Testis (tissue), 2 donors: ENCODE measurements at regions not wholly inside any gene's neighbourhood (a gene's known extent, or its start where the extent isn't known, plus 50 kb on each side); places are given as distances from the start of the nearest gene placed in this dataset.

Experiments
- POLR2A ChIP-seq: fragments of 450-650 bp; IDR thresholded peaks from one replicate; pipeline ENCODE4 v1.6.1; 2017; ENCODE audit warnings: antibody characterized with exemption, mild to moderate bottlenecking, moderate library complexity
- TF ChIP-seq, protein P1 (sequence below), 3 experiments: fragments of 450-650 bp in 2 of 3; fragments of 200-600 bp in 1 of 3; sonication (generic) in 1 of 3; IDR thresholded peaks; one replicate each; pipeline ENCODE4 v1.5.1; 2016 to 2019; ENCODE audit warnings: antibody characterized with exemption in 3 of 3, mild to moderate bottlenecking in 2 of 3, moderate library complexity in 1 of 3

DNA sequence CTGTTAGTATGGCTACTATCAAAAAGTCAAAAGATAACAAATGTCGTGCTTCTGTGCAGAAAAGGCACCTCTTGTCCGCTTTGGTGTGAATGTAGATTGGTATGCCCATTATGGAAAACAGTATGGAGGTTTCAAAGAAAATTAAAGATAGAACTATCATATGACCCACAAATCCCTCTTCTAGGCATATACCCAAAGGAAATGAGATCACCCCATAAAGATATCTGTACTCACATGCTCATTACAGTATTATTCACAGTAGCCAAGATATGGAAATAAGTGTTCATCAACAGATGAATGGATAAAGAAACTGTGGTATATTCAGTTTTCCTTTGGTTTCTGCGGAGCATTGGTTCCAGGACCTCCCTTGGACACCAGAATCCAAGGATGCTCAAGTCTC, 180.5 kb upstream of the PPP1R3A start:
- TF ChIP-seq, protein P1, sequence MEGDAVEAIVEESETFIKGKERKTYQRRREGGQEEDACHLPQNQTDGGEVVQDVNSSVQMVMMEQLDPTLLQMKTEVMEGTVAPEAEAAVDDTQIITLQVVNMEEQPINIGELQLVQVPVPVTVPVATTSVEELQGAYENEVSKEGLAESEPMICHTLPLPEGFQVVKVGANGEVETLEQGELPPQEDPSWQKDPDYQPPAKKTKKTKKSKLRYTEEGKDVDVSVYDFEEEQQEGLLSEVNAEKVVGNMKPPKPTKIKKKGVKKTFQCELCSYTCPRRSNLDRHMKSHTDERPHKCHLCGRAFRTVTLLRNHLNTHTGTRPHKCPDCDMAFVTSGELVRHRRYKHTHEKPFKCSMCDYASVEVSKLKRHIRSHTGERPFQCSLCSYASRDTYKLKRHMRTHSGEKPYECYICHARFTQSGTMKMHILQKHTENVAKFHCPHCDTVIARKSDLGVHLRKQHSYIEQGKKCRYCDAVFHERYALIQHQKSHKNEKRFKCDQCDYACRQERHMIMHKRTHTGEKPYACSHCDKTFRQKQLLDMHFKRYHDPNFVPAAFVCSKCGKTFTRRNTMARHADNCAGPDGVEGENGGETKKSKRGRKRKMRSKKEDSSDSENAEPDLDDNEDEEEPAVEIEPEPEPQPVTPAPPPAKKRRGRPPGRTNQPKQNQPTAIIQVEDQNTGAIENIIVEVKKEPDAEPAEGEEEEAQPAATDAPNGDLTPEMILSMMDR (IDR thresholded peaks at IDR 0.05), result no peak
- no peak for TF ChIP-seq POLR2A
